BE2C (cell line): ENCODE measurements at regions not wholly inside any gene's neighbourhood (a gene's known extent, or its start where the extent isn't known, plus 50 kb on each side); places are given as distances from the start of the nearest gene placed in this dataset.

Experiments used
- DNase-seq: peaks from one replicate; pipeline ENCODE4 v3.0.0-alpha.2; 2020
- H3K27me3 ChIP-seq: fragments of 250-450 bp; sonication (Bioruptor Pico); 2 replicates; pipeline ENCODE4 v1.5.1; 2020; ENCODE audit warnings: mild to moderate bottlenecking
- H3K36me3 ChIP-seq: fragments of 250-450 bp; sonication (Bioruptor Pico); 2 replicates; pipeline ENCODE4 v1.5.1; 2020; ENCODE audit warnings: mild to moderate bottlenecking
- H3K4me1 ChIP-seq: fragments of 250-450 bp; sonication (Bioruptor Pico); 2 replicates; pipeline ENCODE4 v1.5.1; 2020
- H3K4me3 ChIP-seq: 2 replicates; pipeline ENCODE4 v1.5.1; 2011; ENCODE audit warnings: low read depth, low read length
- H3K9me3 ChIP-seq: fragments of 250-450 bp; sonication (Bioruptor Pico); 2 replicates; pipeline ENCODE4 v1.5.1; 2020
- TF ChIP-seq, protein P1 (sequence below): IDR thresholded peaks from 2 replicates; pipeline ENCODE4 v1.5.1; 2012; ENCODE audit warnings: mild to moderate bottlenecking, low read depth, low read length

- H3K4me1 ChIP-seq: no peaks in the 10 kb centered on the region
- H3K36me3 ChIP-seq: no peaks in the 10 kb centered on the region
- H3K27me3 ChIP-seq: no peaks in the 10 kb centered on the region
- no peak overlapping the region for H3K4me3 ChIP-seq
- TF ChIP-seq, protein P1, sequence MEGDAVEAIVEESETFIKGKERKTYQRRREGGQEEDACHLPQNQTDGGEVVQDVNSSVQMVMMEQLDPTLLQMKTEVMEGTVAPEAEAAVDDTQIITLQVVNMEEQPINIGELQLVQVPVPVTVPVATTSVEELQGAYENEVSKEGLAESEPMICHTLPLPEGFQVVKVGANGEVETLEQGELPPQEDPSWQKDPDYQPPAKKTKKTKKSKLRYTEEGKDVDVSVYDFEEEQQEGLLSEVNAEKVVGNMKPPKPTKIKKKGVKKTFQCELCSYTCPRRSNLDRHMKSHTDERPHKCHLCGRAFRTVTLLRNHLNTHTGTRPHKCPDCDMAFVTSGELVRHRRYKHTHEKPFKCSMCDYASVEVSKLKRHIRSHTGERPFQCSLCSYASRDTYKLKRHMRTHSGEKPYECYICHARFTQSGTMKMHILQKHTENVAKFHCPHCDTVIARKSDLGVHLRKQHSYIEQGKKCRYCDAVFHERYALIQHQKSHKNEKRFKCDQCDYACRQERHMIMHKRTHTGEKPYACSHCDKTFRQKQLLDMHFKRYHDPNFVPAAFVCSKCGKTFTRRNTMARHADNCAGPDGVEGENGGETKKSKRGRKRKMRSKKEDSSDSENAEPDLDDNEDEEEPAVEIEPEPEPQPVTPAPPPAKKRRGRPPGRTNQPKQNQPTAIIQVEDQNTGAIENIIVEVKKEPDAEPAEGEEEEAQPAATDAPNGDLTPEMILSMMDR: no peak
- DNase-seq: no peak
- peaks cover 5% of the 10 kb centered on the region; the same call in 1 of the 2 replicates for H3K9me3 ChIP-seq
These were observed 475.6 kb upstream of the ADGRB3 start for GRCh38 chr6:68159433-68159832.

- Histone ChIP-seq H3K4me3 (no peak overlapping the region), H3K9me3 (peaks cover 5% of the 10 kb centered on the region; the same call in 1 of the 2 replicates), H3K27me3 (no peaks in the 10 kb centered on the region), H3K4me1 (no peaks in the 10 kb centered on the region), H3K36me3 (no peaks in the 10 kb centered on the region)
- DNase-seq: no peak
- TF ChIP-seq, protein P1: no peak
These were observed 476.8 kb upstream of the ADGRB3 start for GRCh38 chr6:68158256-68158655.

- no peaks in the 10 kb centered on the region for H3K9me3 ChIP-seq
- no peaks in the 10 kb centered on the region for H3K27me3 ChIP-seq
- H3K4me1 ChIP-seq: no peaks in the 10 kb centered on the region
- H3K4me3 ChIP-seq: no peak overlapping the region
- no peaks in the 10 kb centered on the region for H3K36me3 ChIP-seq
- DNase-seq: no peak
- TF ChIP-seq, protein P1: no peak
These were observed 490.4 kb upstream of the ADGRB3 start for GRCh38 chr6:68144667-68145066.

DNA sequence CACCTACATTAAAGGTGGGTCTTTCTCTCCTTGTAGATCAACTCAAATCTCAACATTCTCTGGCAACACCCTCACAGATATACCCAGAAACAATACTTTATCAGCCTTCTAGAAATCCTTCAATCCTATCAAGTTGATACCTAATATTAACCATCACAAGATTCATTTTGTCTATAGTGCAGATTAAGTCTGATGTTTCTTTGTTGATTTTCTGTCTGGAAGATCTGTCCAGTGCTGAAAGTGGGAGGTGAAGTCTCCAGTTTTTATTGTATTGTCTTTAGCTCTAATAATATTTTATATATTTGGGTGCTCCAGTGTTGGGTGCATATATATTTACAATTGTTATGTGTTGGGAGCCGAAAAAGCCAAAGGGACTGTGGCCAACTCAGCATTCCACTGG lies 493.9 kb upstream of the ADGRB3 start:
- TF ChIP-seq, protein P1: no peak
- Histone ChIP-seq H3K4me1 (peaks cover 8% of the 10 kb centered on the region), H3K27me3 (no peaks in the 10 kb centered on the region), H3K9me3 (no peaks in the 10 kb centered on the region), H3K36me3 (no peaks in the 10 kb centered on the region), H3K4me3 (no peak overlapping the region)
- DNase-seq: no peak

DNA sequence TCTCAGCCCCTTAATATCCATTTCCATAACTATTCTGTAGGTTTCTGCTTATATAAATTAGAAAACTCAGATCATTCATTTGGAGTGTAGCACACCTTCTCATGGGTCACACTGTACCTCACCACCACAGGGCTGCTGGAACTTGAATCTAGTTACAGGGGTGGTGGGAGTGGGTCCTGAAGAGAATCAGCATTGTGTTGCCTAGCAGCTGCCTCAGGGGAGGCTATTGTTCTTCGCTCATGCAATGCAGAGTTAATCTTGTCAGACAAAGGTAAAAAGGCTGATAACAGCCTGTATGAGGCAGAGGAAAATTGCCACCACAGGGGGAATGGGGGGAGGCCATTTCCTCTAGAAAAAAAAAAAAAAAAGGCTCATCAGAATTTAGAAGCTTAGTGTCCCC lies 496.0 kb upstream of the ADGRB3 start:
- Histone ChIP-seq H3K4me1 (peaks cover 8% of the 10 kb centered on the region), H3K27me3 (no peaks in the 10 kb centered on the region), H3K36me3 (no peaks in the 10 kb centered on the region), H3K9me3 (no peaks in the 10 kb centered on the region), H3K4me3 (no peak overlapping the region)
- TF ChIP-seq, protein P1: no peak
- peak; percentile 62 for DNase-seq

GRCh38 chr6:68134796-68135195 lies 500.3 kb upstream of the ADGRB3 start:
- TF ChIP-seq, protein P1: no peak

More at GRCh38 chr6:68134796-68135195, 500.3 kb upstream of the ADGRB3 start:
- H3K4me1 ChIP-seq: peaks cover 8% of the 10 kb centered on the region
- no peak for DNase-seq
- H3K27me3 ChIP-seq: no peaks in the 10 kb centered on the region
- H3K4me3 ChIP-seq: no peak overlapping the region
- no peaks in the 10 kb centered on the region for H3K36me3 ChIP-seq
- H3K9me3 ChIP-seq: no peaks in the 10 kb centered on the region
